Liver (tissue), 8 donors: ENCODE measurements at regions not wholly inside any gene's neighbourhood (a gene's known extent, or its start where the extent isn't known, plus 50 kb on each side); places are given as distances from the start of the nearest gene placed in this dataset.

Source experiments
- DNase-seq: peaks from one replicate; pipeline ENCODE4 v3.0.0-alpha.2; 2017; ENCODE audit warnings: low spot score
- H3K27ac ChIP-seq, 2 donors: one replicate each; pipeline ENCODE4 v1.7.0; 2013; ENCODE audit warnings: inconsistent platforms in 2 of 2, low read length in 2 of 2, control low read depth in 1 of 2, low read depth in 1 of 2, mild to moderate bottlenecking in 1 of 2
- H3K27me3 ChIP-seq, 4 donors: one replicate each; pipeline versions ENCODE4 v1.6.1 to v1.7.0; 2013; ENCODE audit warnings: low read length in 3 of 4, inconsistent platforms in 1 of 4, mild to moderate bottlenecking in 1 of 4, moderate library complexity in 1 of 4; ENCODE audit not compliant: control insufficient read depth in 4 of 4, insufficient read depth in 4 of 4
- H3K36me3 ChIP-seq, 4 donors: one replicate each; pipeline versions ENCODE4 v1.6.1 to v1.7.0; 2013; ENCODE audit warnings: low read length in 3 of 4, mild to moderate bottlenecking in 3 of 4, low read depth in 1 of 4, moderate library complexity in 1 of 4; ENCODE audit not compliant: control insufficient read depth in 4 of 4, insufficient read depth in 3 of 4
- H3K4me1 ChIP-seq, 4 donors: one replicate each; pipeline versions ENCODE4 v1.6.1 to v1.7.0; 2013; ENCODE audit warnings: low read length in 3 of 4, mild to moderate bottlenecking in 3 of 4, moderate library complexity in 1 of 4; ENCODE audit not compliant: control insufficient read depth in 4 of 4, insufficient read depth in 4 of 4
- H3K4me3 ChIP-seq, 3 donors: one replicate each; pipeline versions ENCODE4 v1.6.1 to v1.7.0; 2013; ENCODE audit warnings: low read length in 3 of 3, control low read depth in 1 of 3, low read depth in 1 of 3, mild to moderate bottlenecking in 1 of 3
- H3K9ac ChIP-seq, 2 donors: one replicate each; pipeline ENCODE4 v1.7.0; 2013; ENCODE audit warnings: low read length in 2 of 2, mild to moderate bottlenecking in 2 of 2, moderate library complexity in 2 of 2, control low read depth in 1 of 2, low read depth in 1 of 2
- H3K9me3 ChIP-seq, 4 donors: one replicate each; pipeline versions ENCODE4 v1.6.1 to v1.7.0; 2013; ENCODE audit warnings: low read length in 3 of 4; ENCODE audit not compliant: control insufficient read depth in 4 of 4
- CTCF ChIP-seq: fragments of 150-350 bp; IDR thresholded peaks from 2 replicates; pipeline ENCODE4 v1.5.1; 2017; ENCODE audit warnings: improper control_type of control experiment, low read depth, low read length; ENCODE audit not compliant: missing input control
- EGR1 ChIP-seq, 2 donors: IDR thresholded peaks; 2 replicates each; pipeline ENCODE4 v1.6.1; 2016 to 2018; ENCODE audit warnings: antibody characterized with exemption in 2 of 2, low read depth in 2 of 2
- FOXA2 ChIP-seq: IDR thresholded peaks from 2 replicates; pipeline ENCODE4 v1.6.1; 2016; ENCODE audit warnings: antibody characterized with exemption
- GABPA ChIP-seq, 2 donors: IDR thresholded peaks in 1 of 2; conservative IDR thresholded peaks in 1 of 2; 2 replicates each; pipeline ENCODE4 v1.6.1; 2016; ENCODE audit warnings: antibody characterized with exemption in 2 of 2, mild to moderate bottlenecking in 1 of 2, moderate library complexity in 1 of 2
- HNF4A ChIP-seq, 2 donors: conservative IDR thresholded peaks; 2 replicates each; pipeline ENCODE4 v1.6.1; 2016; ENCODE audit warnings: antibody characterized with exemption in 2 of 2, mild to moderate bottlenecking in 2 of 2
- HNF4G ChIP-seq: IDR thresholded peaks from 2 replicates; pipeline ENCODE4 v1.6.1; 2016; ENCODE audit warnings: antibody characterized with exemption
- MAX ChIP-seq: IDR thresholded peaks from 2 replicates; pipeline ENCODE4 v1.6.1; 2016; ENCODE audit warnings: antibody characterized with exemption
- RAD21 ChIP-seq, 2 donors: IDR thresholded peaks; 2 replicates each; pipeline ENCODE4 v1.6.1; 2016; ENCODE audit warnings: antibody characterized with exemption in 2 of 2, mild to moderate bottlenecking in 2 of 2
- SP1 ChIP-seq: IDR thresholded peaks from 2 replicates; pipeline ENCODE4 v1.6.1; 2018; ENCODE audit warnings: antibody characterized with exemption, mild to moderate bottlenecking
- TAF1 ChIP-seq: conservative IDR thresholded peaks from 2 replicates; pipeline ENCODE4 v1.6.1; 2016; ENCODE audit warnings: antibody characterized with exemption, mild to moderate bottlenecking
- YY1 ChIP-seq: IDR thresholded peaks from 2 replicates; pipeline ENCODE4 v1.6.1; 2016; ENCODE audit warnings: antibody characterized with exemption, mild to moderate bottlenecking
- ZBTB33 ChIP-seq: IDR thresholded peaks from 2 replicates; pipeline ENCODE4 v1.6.1; 2016; ENCODE audit warnings: antibody characterized with exemption
- WGBS: extraction: QIAGEN DNeasy Blood & Tissue Kit; methylation state at CpG from one replicate; pipeline ENCODE4 v1.1.7; 2013; 5-methylcytosine and 5-hydroxymethylcytosine counted together
- TF ChIP-seq, protein P1 (sequence below): IDR thresholded peaks from 2 replicates; pipeline ENCODE4 v1.6.1; 2016; ENCODE audit warnings: antibody characterized with exemption
- TF ChIP-seq, protein P2 (sequence below): IDR thresholded peaks from 2 replicates; pipeline ENCODE4 v1.6.1; 2016; ENCODE audit warnings: antibody characterized with exemption, mild to moderate bottlenecking
- donor health status: healthy.
- donor health status: healthy.
- donor health status: healthy.
- donor health status: healthy.
- donor health status: healthy.

- peaks cover 0 to 3% (median 0%) of the 10 kb centered on the region in 4 donors for H3K9me3 ChIP-seq
- WGBS: 74% methylated on average over 1 of the region's 1 CpG
- no peak overlapping the region for H3K27ac ChIP-seq
- H3K27me3 ChIP-seq: no peaks in the 10 kb centered on the region
- no peak overlapping the region for H3K4me3 ChIP-seq
- DNase-seq: no peak
- no peak overlapping the region for H3K9ac ChIP-seq
- no peak for TF ChIP-seq GABPA (IDR thresholded peaks at IDR 0.05 in 1 of 2, conservative IDR thresholded peaks at IDR 0.05 in 1 of 2)
- no peak for TF ChIP-seq MAX
- TF ChIP-seq, protein P1, sequence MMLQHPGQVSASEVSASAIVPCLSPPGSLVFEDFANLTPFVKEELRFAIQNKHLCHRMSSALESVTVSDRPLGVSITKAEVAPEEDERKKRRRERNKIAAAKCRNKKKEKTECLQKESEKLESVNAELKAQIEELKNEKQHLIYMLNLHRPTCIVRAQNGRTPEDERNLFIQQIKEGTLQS: no peak
- no peak for TF ChIP-seq HNF4G
- no peak for TF ChIP-seq EGR1 (IDR thresholded peaks at IDR 0.05; ENCODE audit: low read depth in 2 of 2)
- no peak for TF ChIP-seq SP1
- no peak for TF ChIP-seq ZBTB33
- no peak for TF ChIP-seq RAD21 (IDR thresholded peaks at IDR 0.05)
- TF ChIP-seq TAF1: no peak
- no peak for TF ChIP-seq FOXA2
- no peaks in the 10 kb centered on the region for H3K4me1 ChIP-seq
- H3K36me3 ChIP-seq: no peaks in the 10 kb centered on the region
Observed at GRCh38 chr3:180352261-180352660, 249.7 kb upstream of the TTC14 start.

- DNase-seq: no peak
Observed at GRCh38 chr3:180354214-180354613, 247.7 kb upstream of the TTC14 start.

More at GRCh38 chr3:180354214-180354613, 247.7 kb upstream of the TTC14 start:
- Histone ChIP-seq H3K9ac (no peak overlapping the region), H3K27ac (no peak overlapping the region), H3K4me1 (peaks cover 0 to 7% (median under 1%) of the 10 kb centered on the region in 4 donors), H3K36me3 (no peaks in the 10 kb centered on the region), H3K9me3 (peaks cover 0 to 3% (median 0%) of the 10 kb centered on the region in 4 donors), H3K4me3 (no peak overlapping the region), H3K27me3 (no peaks in the 10 kb centered on the region)
- 77% methylated on average over 8 of the region's 8 CpGs for WGBS
- TF ChIP-seq ZBTB33 (no peak), RAD21 (IDR thresholded peaks at IDR 0.05) (no peak), TAF1 (no peak), FOXA2 (no peak), YY1 (no peak), HNF4A (conservative IDR thresholded peaks at IDR 0.05) (no peak), CTCF (no peak), MAX (no peak)
- TF ChIP-seq, protein P2, sequence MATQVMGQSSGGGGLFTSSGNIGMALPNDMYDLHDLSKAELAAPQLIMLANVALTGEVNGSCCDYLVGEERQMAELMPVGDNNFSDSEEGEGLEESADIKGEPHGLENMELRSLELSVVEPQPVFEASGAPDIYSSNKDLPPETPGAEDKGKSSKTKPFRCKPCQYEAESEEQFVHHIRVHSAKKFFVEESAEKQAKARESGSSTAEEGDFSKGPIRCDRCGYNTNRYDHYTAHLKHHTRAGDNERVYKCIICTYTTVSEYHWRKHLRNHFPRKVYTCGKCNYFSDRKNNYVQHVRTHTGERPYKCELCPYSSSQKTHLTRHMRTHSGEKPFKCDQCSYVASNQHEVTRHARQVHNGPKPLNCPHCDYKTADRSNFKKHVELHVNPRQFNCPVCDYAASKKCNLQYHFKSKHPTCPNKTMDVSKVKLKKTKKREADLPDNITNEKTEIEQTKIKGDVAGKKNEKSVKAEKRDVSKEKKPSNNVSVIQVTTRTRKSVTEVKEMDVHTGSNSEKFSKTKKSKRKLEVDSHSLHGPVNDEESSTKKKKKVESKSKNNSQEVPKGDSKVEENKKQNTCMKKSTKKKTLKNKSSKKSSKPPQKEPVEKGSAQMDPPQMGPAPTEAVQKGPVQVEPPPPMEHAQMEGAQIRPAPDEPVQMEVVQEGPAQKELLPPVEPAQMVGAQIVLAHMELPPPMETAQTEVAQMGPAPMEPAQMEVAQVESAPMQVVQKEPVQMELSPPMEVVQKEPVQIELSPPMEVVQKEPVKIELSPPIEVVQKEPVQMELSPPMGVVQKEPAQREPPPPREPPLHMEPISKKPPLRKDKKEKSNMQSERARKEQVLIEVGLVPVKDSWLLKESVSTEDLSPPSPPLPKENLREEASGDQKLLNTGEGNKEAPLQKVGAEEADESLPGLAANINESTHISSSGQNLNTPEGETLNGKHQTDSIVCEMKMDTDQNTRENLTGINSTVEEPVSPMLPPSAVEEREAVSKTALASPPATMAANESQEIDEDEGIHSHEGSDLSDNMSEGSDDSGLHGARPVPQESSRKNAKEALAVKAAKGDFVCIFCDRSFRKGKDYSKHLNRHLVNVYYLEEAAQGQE: no peak
